Neural crest cell (in vitro differentiated cells): ENCODE measurements at regions not wholly inside any gene's neighbourhood (a gene's known extent, or its start where the extent isn't known, plus 50 kb on each side); places are given as distances from the start of the nearest gene placed in this dataset.
"Not testable (repeated sequence)": the region's sequence is repeated elsewhere in the genome, so short reads cannot be mapped to it uniquely, and the experiment has no call there.

Experiments
- DNase-seq: peaks from one replicate; pipeline ENCODE4 v3.0.0; 2021; ENCODE audit warnings: low read depth, mixed read lengths, low spot score
- H3K27ac Mint-ChIP-seq: one replicate; pipeline ENCODE4 v1.8.0; 2021; ENCODE audit warnings: mild to moderate bottlenecking, mixed read lengths; ENCODE audit not compliant: unreplicated experiment
- H3K27me3 Mint-ChIP-seq: 2 replicates; pipeline ENCODE4 v1.8.0; 2021; ENCODE audit warnings: low read depth, mild to moderate bottlenecking, mixed read lengths
- H3K36me3 Mint-ChIP-seq: 2 replicates; pipeline ENCODE4 v1.8.0; 2021; ENCODE audit warnings: low read depth, mild to moderate bottlenecking, mixed read lengths
- H3K4me1 Mint-ChIP-seq: 2 replicates; pipeline ENCODE4 v1.8.0; 2021; ENCODE audit warnings: mixed read lengths
- H3K4me3 Mint-ChIP-seq: one replicate; pipeline ENCODE4 v1.8.0; 2021; ENCODE audit warnings: mild to moderate bottlenecking, mixed read lengths
- H3K9me3 Mint-ChIP-seq: 2 replicates; pipeline ENCODE4 v1.8.0; 2021; ENCODE audit warnings: mixed read lengths

- H3K27me3 Mint-ChIP-seq, DNase-seq, H3K4me1 Mint-ChIP-seq, H3K27ac Mint-ChIP-seq, H3K36me3 Mint-ChIP-seq, H3K9me3 Mint-ChIP-seq, H3K4me3 Mint-ChIP-seq: not testable (repeated sequence)
Measured at GRCh38 chr1:206326159-206326939, 123.0 kb downstream of the SRGAP2 start.

GRCh38 chr1:206331597-206331996 lies 128.3 kb downstream of the SRGAP2 start:
- not testable (repeated sequence) for H3K27me3 Mint-ChIP-seq, H3K36me3 Mint-ChIP-seq, H3K9me3 Mint-ChIP-seq, DNase-seq, H3K4me1 Mint-ChIP-seq, H3K27ac Mint-ChIP-seq, H3K4me3 Mint-ChIP-seq

- H3K27me3 Mint-ChIP-seq, H3K4me1 Mint-ChIP-seq, H3K9me3 Mint-ChIP-seq, H3K36me3 Mint-ChIP-seq, H3K27ac Mint-ChIP-seq, DNase-seq, H3K4me3 Mint-ChIP-seq: not testable (repeated sequence)
Measured at GRCh38 chr1:206333316-206333715, 130.0 kb downstream of the SRGAP2 start.

DNA sequence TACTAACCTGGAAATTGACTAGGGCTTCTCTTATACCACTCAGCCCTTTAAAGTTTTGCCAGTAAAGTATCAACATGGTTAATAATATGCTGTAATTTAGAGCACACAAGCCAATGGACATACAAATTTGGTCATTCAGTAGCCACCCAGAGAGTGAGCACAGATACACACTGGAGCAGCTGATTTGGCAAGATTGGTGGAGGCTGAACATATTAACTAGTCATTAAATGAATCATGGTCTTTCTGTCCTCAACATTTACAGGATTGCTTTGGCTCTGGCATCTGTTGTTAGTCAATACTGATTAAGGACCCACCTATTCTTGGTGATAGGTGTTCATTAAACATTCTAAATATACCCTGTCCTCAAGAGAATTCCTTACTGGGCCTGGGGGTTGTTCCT lies 130.6 kb downstream of the SRGAP2 start:
- H3K4me1 Mint-ChIP-seq, H3K27ac Mint-ChIP-seq, H3K36me3 Mint-ChIP-seq, H3K27me3 Mint-ChIP-seq, H3K9me3 Mint-ChIP-seq, DNase-seq, H3K4me3 Mint-ChIP-seq: not testable (repeated sequence)

GRCh38 chr1:206334481-206334880 lies 131.1 kb downstream of the SRGAP2 start:
- H3K4me1 Mint-ChIP-seq, H3K27me3 Mint-ChIP-seq, H3K36me3 Mint-ChIP-seq, DNase-seq, H3K27ac Mint-ChIP-seq, H3K9me3 Mint-ChIP-seq, H3K4me3 Mint-ChIP-seq: not testable (repeated sequence)

GRCh38 chr1:206335162-206335561 lies 131.8 kb downstream of the SRGAP2 start:
- H3K4me3 Mint-ChIP-seq, H3K27ac Mint-ChIP-seq, H3K27me3 Mint-ChIP-seq, H3K4me1 Mint-ChIP-seq, H3K9me3 Mint-ChIP-seq, H3K36me3 Mint-ChIP-seq, DNase-seq: not testable (repeated sequence)

DNA sequence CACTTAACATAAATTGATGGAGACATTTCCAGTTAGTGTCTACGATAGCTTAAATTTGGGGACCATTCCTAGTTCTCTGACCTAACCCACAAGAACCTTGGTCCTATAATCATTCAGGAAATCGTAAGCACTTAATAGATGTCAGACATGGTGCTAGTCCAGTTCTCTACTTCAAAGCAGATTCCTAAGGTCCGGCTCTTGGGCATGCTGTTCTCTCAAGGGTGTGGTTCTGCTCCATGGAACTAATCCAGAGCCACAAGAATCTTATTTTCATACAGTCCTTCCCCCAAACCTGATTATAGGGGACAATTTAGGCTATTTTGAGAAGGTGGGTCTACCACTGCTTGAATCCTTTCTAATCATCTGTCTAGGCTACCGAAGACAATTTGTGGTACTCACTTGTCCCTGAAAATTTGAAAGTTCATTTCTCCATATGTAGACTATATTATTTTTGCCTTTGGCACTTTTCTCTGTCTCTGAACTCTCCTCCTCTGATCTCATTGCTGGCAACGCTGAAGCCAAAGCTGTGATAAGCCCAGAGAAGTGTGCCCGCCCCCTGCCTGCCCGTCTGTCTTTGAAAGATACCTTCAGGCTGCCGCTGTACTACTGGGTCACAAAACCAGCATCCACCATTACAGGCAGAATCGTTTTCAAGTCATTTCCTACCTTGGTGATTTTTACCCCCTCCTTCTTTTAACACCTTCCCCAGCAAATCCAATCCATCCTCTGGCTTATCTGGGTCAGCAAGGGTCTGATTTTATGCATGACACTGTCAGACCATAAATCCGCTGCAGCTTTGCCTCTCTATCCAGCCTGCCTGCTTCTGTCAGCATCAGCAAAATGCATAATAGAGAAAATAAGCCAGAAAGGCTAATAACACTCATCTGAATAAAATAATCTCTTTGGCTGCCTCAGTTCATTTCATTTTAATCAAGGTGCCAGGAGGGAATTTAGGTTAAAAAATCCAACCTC lies 132.8 kb downstream of the SRGAP2 start:
- not testable (repeated sequence) for H3K4me3 Mint-ChIP-seq, H3K9me3 Mint-ChIP-seq, H3K27ac Mint-ChIP-seq, H3K4me1 Mint-ChIP-seq, H3K27me3 Mint-ChIP-seq, DNase-seq, H3K36me3 Mint-ChIP-seq

DNA sequence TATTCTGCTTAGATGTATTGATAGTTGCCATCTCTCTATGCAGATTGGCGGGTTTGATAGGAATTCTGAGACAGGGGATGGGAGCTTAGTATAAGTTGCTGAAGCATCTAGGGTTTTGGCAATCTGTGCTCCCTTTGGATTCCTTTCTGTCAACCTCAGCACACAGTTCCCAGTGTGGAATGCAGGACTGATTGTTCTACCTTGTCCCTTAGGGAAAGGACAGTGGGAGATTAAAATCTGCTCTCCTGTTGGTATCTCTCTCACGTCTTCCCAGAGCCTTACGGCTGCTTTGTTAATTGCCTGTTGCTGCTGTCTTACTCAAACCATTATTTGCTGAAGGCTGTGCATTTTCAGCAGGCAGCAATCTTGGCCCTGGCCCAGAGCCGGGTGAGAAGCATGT lies 133.3 kb upstream of the IKBKE start:
- not testable (repeated sequence) for H3K27ac Mint-ChIP-seq, H3K36me3 Mint-ChIP-seq, H3K4me3 Mint-ChIP-seq, DNase-seq, H3K4me1 Mint-ChIP-seq, H3K27me3 Mint-ChIP-seq, H3K9me3 Mint-ChIP-seq

- H3K4me1 Mint-ChIP-seq, DNase-seq, H3K36me3 Mint-ChIP-seq, H3K4me3 Mint-ChIP-seq, H3K27ac Mint-ChIP-seq, H3K9me3 Mint-ChIP-seq, H3K27me3 Mint-ChIP-seq: not testable (repeated sequence)
Measured at GRCh38 chr1:206350493-206351275, 119.6 kb upstream of the IKBKE start.

DNA sequence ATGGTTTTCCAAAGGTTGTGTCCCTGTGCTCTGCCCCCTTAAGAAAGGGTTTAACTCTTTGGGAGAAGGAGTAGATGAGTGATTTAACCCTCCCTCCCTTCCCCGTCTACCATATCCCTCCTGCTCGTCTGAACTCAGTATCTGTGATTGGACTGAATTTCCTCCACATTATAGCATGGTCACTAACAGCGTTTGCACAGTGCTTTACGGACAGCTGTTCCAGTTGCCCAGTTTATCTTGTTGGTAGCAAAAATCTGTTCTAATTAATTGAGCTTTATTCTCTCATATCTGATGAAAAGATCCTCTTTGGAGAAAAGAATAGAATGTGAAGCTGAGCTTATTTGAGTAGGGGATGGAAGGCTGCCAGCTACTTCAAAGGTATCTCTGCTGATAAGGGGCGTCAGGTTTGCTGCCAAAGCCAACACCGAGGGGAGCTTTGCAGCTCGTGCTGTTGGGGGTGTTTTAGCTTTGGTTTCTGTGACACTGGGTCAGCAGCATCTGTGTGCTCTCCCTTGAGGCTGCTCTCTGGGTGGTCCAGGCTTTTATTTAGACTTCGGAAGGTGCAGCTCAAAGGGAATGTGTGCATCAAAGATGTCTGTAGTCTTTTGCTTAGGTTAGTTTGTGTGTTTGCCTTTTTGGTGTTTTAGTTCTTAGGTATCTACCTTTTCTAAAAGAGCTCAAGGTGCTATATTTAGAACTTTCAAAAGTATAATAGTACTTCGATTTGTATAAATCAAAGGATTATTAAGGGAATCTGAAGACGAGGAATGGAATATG lies 118.8 kb upstream of the IKBKE start:
- not testable (repeated sequence) for H3K9me3 Mint-ChIP-seq, DNase-seq, H3K4me1 Mint-ChIP-seq, H3K36me3 Mint-ChIP-seq, H3K4me3 Mint-ChIP-seq, H3K27ac Mint-ChIP-seq, H3K27me3 Mint-ChIP-seq

- not testable (repeated sequence) for H3K36me3 Mint-ChIP-seq, H3K27ac Mint-ChIP-seq, H3K4me3 Mint-ChIP-seq, DNase-seq, H3K4me1 Mint-ChIP-seq, H3K9me3 Mint-ChIP-seq, H3K27me3 Mint-ChIP-seq
Measured at GRCh38 chr1:206356310-206356709, 114.0 kb upstream of the IKBKE start.

DNA sequence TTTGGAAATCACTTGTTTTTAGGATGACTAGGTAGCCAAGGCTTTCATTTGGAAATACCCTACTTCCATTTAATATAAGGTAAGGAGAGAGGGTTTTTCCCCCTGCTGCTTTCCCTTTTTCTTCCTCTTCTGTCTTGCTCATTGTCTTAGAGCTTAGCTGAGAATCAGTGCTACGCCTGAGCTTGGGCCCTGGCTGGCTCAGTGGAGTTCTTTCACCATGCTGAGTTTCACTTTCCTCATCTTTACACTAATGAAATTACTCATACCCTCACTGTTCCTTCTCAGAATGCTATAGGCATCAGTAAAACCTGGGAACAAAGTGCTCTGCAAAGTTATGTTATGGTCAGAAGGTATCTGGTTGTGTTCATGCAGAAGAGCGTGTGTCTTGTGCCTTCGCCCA lies 112.3 kb upstream of the IKBKE start:
- not testable (repeated sequence) for H3K4me1 Mint-ChIP-seq, DNase-seq, H3K36me3 Mint-ChIP-seq, H3K27ac Mint-ChIP-seq, H3K4me3 Mint-ChIP-seq, H3K9me3 Mint-ChIP-seq, H3K27me3 Mint-ChIP-seq

DNA sequence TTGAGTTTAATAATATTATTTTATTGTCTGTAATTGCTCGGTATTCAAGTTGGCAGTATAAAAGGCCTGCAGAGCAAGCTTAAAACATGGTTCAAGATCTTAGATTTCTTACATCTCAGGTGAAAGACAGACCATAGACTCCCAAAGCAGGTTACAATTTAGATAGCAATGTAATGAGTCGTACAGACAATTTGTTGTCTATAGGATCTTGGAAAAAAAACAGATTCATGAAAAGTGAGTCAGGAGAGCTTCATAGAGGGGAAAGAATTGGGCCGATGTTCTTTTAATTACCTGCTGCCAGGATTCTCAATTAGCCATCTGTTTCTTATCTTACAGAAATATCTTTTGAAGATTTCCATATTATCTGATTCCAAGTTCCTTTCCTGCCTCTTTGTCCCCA lies 111.5 kb upstream of the IKBKE start:
- not testable (repeated sequence) for H3K9me3 Mint-ChIP-seq, DNase-seq, H3K27ac Mint-ChIP-seq, H3K4me3 Mint-ChIP-seq, H3K27me3 Mint-ChIP-seq, H3K4me1 Mint-ChIP-seq, H3K36me3 Mint-ChIP-seq
